Heart right ventricle (tissue), 16 donors: ENCODE measurements at regions not wholly inside any gene's neighbourhood (a gene's known extent, or its start where the extent isn't known, plus 50 kb on each side); places are given as distances from the start of the nearest gene placed in this dataset.
A peak's percentile ranks its signal among the peaks of the same experiment; 100 is the strongest.

Experiments used
- ATAC-seq, 8 donors: fragments of 200-7000 bp; cut with Tn5 transposase; one replicate each; pipeline ENCODE4 v1.9.1; 2020; ENCODE audit warnings: mild to moderate bottlenecking in 8 of 8, moderate library complexity in 8 of 8, moderate number of reproducible peaks in 1 of 8
- DNase-seq, 2 donors: peaks; one replicate each; pipeline ENCODE4 v3.0.0-alpha.2; 2020
- H3K27ac ChIP-seq, 10 donors: fragments of 200-600 bp; sonication (generic) in 2 of 10; one replicate each; pipeline versions ENCODE4 v1.5.0 to v1.8.0; 2020 to 2022; ENCODE audit warnings: mild to moderate bottlenecking in 3 of 10
- H3K27me3 ChIP-seq, 7 donors: fragments of 200-600 bp; one replicate each; pipeline ENCODE4 v1.8.0; 2021 to 2022; ENCODE audit warnings: mild to moderate bottlenecking in 2 of 7
- H3K36me3 ChIP-seq, 9 donors: fragments of 200-600 bp; sonication (generic) in 1 of 9; one replicate each; pipeline versions ENCODE4 v1.5.0 to v1.8.0; 2020 to 2022; ENCODE audit warnings: mild to moderate bottlenecking in 2 of 9
- H3K4me1 ChIP-seq, 9 donors: fragments of 200-600 bp; sonication (generic) in 1 of 9; one replicate each; pipeline versions ENCODE4 v1.5.0 to v1.8.0; 2020 to 2022; ENCODE audit warnings: mild to moderate bottlenecking in 4 of 9
- H3K4me3 ChIP-seq, 10 donors: fragments of 200-600 bp; sonication (generic) in 2 of 10; one replicate each; pipeline versions ENCODE4 v1.5.0 to v1.8.0; 2020 to 2022; ENCODE audit warnings: mild to moderate bottlenecking in 7 of 10, moderate library complexity in 2 of 10
- H3K9me3 ChIP-seq, 11 donors: fragments of 200-600 bp in 10 of 11; sonication (generic) in 2 of 11; one replicate each; pipeline versions ENCODE4 v1.5.0 to v1.8.0; 2013 to 2022; ENCODE audit warnings: mild to moderate bottlenecking in 2 of 11, control low read depth in 1 of 11, moderate library complexity in 1 of 11
- CTCF ChIP-seq, 9 donors: fragments of 200-600 bp; sonication (generic) in 2 of 9; IDR thresholded peaks; one replicate each; pipeline versions ENCODE4 v1.5.0 to v1.8.0; 2021 to 2022; ENCODE audit warnings: antibody characterized with exemption in 9 of 9, mild to moderate bottlenecking in 5 of 9, moderate library complexity in 1 of 9
- WGBS, 2 donors: extraction: QIAGEN DNeasy Blood & Tissue Kit; methylation state at CpG; one replicate each; pipeline ENCODE4 v1.1.7; 2013; ENCODE audit warnings: inconsistent platforms in 1 of 2; 5-methylcytosine and 5-hydroxymethylcytosine counted together
- intact Hi-C, 10 donors: fragments of 100-400 bp; cut with DNase I; formaldehyde crosslinking; loops; one replicate each; pipeline versions ENCODE4 v1.11.1 to v1.14.2; 2022
- donor health status: Arrhythmogenic right ventricular cardiomyopathy.
- donor health status: ischemic (EF 13 %, LVEDD 7.1; RV severe dilation, severe dysfunction).
- donor health status: healthy with polysubstance abuse.
- donor health status: DM: no; HTN: yes; CAD: no.
- donor health status: DM: no; HTN: no; CAD: no.
- donor health status: ischemic (EF 25% LVEDD 6.9; RV normal size, moderate dysfunction).
- donor health status: ischemic (EF 25% LVEDD 5.7; RV mildly dilated, moderate dysfunction).
- donor health status: healthy.
- donor health status: DM: yes; HTN: yes; CAD: no.
- donor health status: Ischemic cardiomyopathy.
- donor health status: ischemic (EF 35%, LVEDD 5.7; RV mildly dilated, moderate dysfunction).
- donor health status: nonischemic (EF 11% LVEDD 7.7; RV severe dilation, severe dysfunction).
- donor health status: DM: yes; HTN: yes; CAD: no.
- donor health status: PGD.
- donor health status: ischemic (EF 29% LVEDD 5.4; RV normal size, mild dysfunction).
- donor health status: nonischemic (EF 23%, LVEDD 6.1; RV moderate dilation, normal function).

GRCh38 chr18:77366067-77366719 lies 116.5 kb downstream of the GALR1 start:
- intact Hi-C loops: no loop called here
- H3K4me3 ChIP-seq: no peak overlapping the region
- H3K27ac ChIP-seq: peak overlapping the region in 8 of 10 donors; percentile 40 to 80 (median 56)
- WGBS, 2 donors: 52 to 63% methylated on average over 11 of the region's 11 CpGs
- H3K27me3 ChIP-seq: peaks cover 0 to 14% (median 0%) of the 10 kb centered on the region in 7 donors
- H3K4me1 ChIP-seq: peaks cover 0 to 13% (median 0%) of the 10 kb centered on the region in 9 donors
- peak in 1 of 2 donors; percentile 26 for DNase-seq
- no peak for TF ChIP-seq CTCF (IDR thresholded peaks at IDR 0.05)
- no peaks in the 10 kb centered on the region for H3K36me3 ChIP-seq
- ATAC-seq: peak; percentile 70 to 88 (median 83)
- peaks cover 0 to 26% (median 12%) of the 10 kb centered on the region in 11 donors for H3K9me3 ChIP-seq

GRCh38 chr18:77366720-77367641 lies 117.3 kb downstream of the GALR1 start:
- Histone ChIP-seq H3K36me3 (no peaks in the 10 kb centered on the region), H3K4me3 (peak overlapping the region in 5 of 10 donors; percentile 14 to 32 (median 23)), H3K27ac (peak overlapping the region in 8 of 10 donors; percentile 11 to 80 (median 56)), H3K9me3 (peaks cover 0 to 26% (median 12%) of the 10 kb centered on the region in 11 donors), H3K27me3 (peaks cover 0 to 10% (median 0%) of the 10 kb centered on the region in 7 donors), H3K4me1 (peaks cover 0 to 13% (median 0%) of the 10 kb centered on the region in 9 donors)
- ATAC-seq (peak in 7 of 8 donors; percentile 36 to 63 (median 58)), DNase-seq (peak in 1 of 2 donors; percentile 22)
- no peak for TF ChIP-seq CTCF (IDR thresholded peaks at IDR 0.05)
- 54 to 60% methylated on average over 27 of the region's 27 CpGs for WGBS, 2 donors
- intact Hi-C loops: no loop called here

GRCh38 chr18:77369644-77370043 lies 120.0 kb downstream of the GALR1 start:
- ATAC-seq: no peak
- H3K4me3 ChIP-seq: no peak overlapping the region
- no peak overlapping the region for H3K27ac ChIP-seq
- H3K9me3 ChIP-seq: peaks cover 0 to 26% (median 12%) of the 10 kb centered on the region in 11 donors
- WGBS, 2 donors: 91 to 93% methylated on average over 2 of the region's 2 CpGs
- no peak for TF ChIP-seq CTCF (IDR thresholded peaks at IDR 0.05)
- H3K4me1 ChIP-seq: peaks cover 0 to 13% (median 0%) of the 10 kb centered on the region in 9 donors
- no peaks in the 10 kb centered on the region for H3K36me3 ChIP-seq
- peaks cover 0 to 8% (median 0%) of the 10 kb centered on the region in 7 donors for H3K27me3 ChIP-seq
- intact Hi-C loops: no loop called here
- no peak for DNase-seq

- DNase-seq (no peak), ATAC-seq (peak in 3 of 8 donors; percentile 47 to 83 (median 67))
- H3K9me3 ChIP-seq: peaks cover 0 to 21% (median 12%) of the 10 kb centered on the region in 11 donors
- H3K27me3 ChIP-seq: peaks cover 0 to 4% (median 0%) of the 10 kb centered on the region in 7 donors
- WGBS, 2 donors: 69 to 71% methylated on average over 9 of the region's 9 CpGs
- TF ChIP-seq CTCF (IDR thresholded peaks at IDR 0.05): no peak
- no peaks in the 10 kb centered on the region for H3K4me1 ChIP-seq
- no peaks in the 10 kb centered on the region for H3K36me3 ChIP-seq
- H3K4me3 ChIP-seq: no peak overlapping the region
- H3K27ac ChIP-seq: peak overlapping the region in 1 of 10 donors; percentile 35
- intact Hi-C loops: no loop called here
Measured at GRCh38 chr18:77373730-77374445, 124.2 kb downstream of the GALR1 start.
